Heart left ventricle (tissue), 13 donors: ENCODE measurements at regions not wholly inside any gene's neighbourhood (a gene's known extent, or its start where the extent isn't known, plus 50 kb on each side); places are given as distances from the start of the nearest gene placed in this dataset.

Experiments
- CTCF ChIP-seq, 12 donors: fragments of 200-600 bp; sonication (generic) in 4 of 12; IDR thresholded peaks; one replicate each; pipeline versions ENCODE4 v1.5.0 to v1.8.0; 2018 to 2022; ENCODE audit warnings: antibody characterized with exemption in 12 of 12, mild to moderate bottlenecking in 5 of 12
- POLR2A ChIP-seq, 2 donors: fragments of 450-650 bp; IDR thresholded peaks; one replicate each; pipeline ENCODE4 v1.6.1; 2017; ENCODE audit warnings: antibody characterized with exemption in 2 of 2, mild to moderate bottlenecking in 2 of 2, moderate library complexity in 2 of 2
- donor health status: ischemic (EF 13 %, LVEDD 7.1; RV severe dilation, severe dysfunction).
- donor health status: DM: no; HTN: yes; CAD: no.
- donor health status: DM: no; HTN: no; CAD: no.
- donor health status: ischemic (EF 25% LVEDD 6.9; RV normal size, moderate dysfunction).
- donor health status: ischemic (EF 25% LVEDD 5.7; RV mildly dilated, moderate dysfunction).
- donor health status: ischemic (EF 35%, LVEDD 5.7; RV mildly dilated, moderate dysfunction).
- donor health status: nonischemic (EF 11% LVEDD 7.7; RV severe dilation, severe dysfunction).
- donor health status: DM: yes; HTN: yes; CAD: no.
- donor health status: PGD.
- donor health status: ischemic (EF 29% LVEDD 5.4; RV normal size, mild dysfunction).
- donor health status: nonischemic (EF 23%, LVEDD 6.1; RV moderate dilation, normal function).

DNA sequence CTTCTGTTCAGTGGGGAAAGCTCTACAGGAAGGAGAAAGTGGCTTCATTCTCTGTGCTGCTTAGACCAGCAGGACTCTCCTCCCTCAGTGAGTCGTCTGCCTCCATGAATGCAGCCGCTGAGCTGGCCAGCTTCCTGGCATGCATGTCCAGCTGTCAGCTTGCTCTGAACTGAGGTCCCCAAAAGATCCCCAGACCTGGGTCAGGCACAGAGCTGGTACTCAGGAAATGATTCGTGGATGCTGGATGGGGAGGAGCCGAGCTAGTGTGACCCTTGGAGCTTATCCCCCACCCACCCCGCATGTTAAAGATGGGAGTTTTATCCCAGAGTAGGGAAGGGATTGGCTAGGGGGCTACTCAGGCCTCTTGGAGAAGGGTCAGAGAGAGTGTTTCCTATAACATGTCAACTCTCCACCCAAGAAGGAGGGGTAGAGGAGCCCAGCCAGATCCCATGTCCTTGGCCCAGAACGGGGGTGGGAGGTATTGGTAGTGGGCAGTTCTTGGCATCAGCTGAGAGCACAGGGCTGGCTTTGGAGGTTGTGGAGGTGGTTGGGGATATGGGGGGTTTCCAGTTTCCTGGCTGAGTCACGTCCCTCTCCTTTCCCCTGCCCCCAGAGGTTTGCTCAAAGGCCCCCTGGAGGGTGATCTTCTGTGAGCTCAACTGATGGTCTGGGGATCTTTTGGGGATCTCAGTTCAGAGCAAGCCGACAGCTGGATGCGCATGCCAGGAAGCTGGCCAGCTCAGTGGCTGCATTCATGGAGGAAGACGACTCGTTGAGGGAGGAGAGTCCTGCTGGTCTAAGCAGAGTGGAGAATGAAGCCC is 110.1 kb downstream of the FOXD2 start:
- no peak for TF ChIP-seq CTCF (IDR thresholded peaks at IDR 0.05)
- TF ChIP-seq POLR2A (IDR thresholded peaks at IDR 0.05) = no peak
